ENCODE measurements at regions not wholly inside any gene's neighbourhood (a gene's known extent, or its start where the extent isn't known, plus 50 kb on each side); places are given as distances from the start of the nearest gene placed in this dataset.

- no peak overlapping the region for H3K27ac ChIP-seq (ENCODE audit: low read depth)
- no peaks in the 10 kb centered on the region for H3K36me3 ChIP-seq (ENCODE audit: insufficient read depth)
- H3K4me1 ChIP-seq (ENCODE audit: insufficient read depth): no peaks in the 10 kb centered on the region
- no peak overlapping the region for H3K4me3 ChIP-seq (ENCODE audit: low read depth, low read length)
- 88% methylated on average over 2 of the region's 2 CpGs for WGBS
- DNase-seq (ENCODE audit: extremely low spot score): no peak
Observed at GRCh38 chr13:37412241-37412921, 186.2 kb downstream of the POSTN start.

- Histone ChIP-seq H3K36me3 (ENCODE audit: insufficient read depth) (no peaks in the 10 kb centered on the region), H3K27ac (ENCODE audit: low read depth) (no peak overlapping the region), H3K4me1 (ENCODE audit: insufficient read depth) (no peaks in the 10 kb centered on the region), H3K4me3 (ENCODE audit: low read depth, low read length) (no peak overlapping the region)
- WGBS: 73% methylated on average over 6 of the region's 6 CpGs
- DNase-seq (ENCODE audit: extremely low spot score): no peak
Observed at GRCh38 chr13:37410316-37410715, 188.3 kb downstream of the POSTN start.

- no peak overlapping the region for H3K27ac ChIP-seq (ENCODE audit: low read depth)
- H3K4me1 ChIP-seq (ENCODE audit: insufficient read depth): no peaks in the 10 kb centered on the region
- no peaks in the 10 kb centered on the region for H3K36me3 ChIP-seq (ENCODE audit: insufficient read depth)
- DNase-seq (ENCODE audit: extremely low spot score): no peak
- no peak overlapping the region for H3K4me3 ChIP-seq (ENCODE audit: low read depth, low read length)
Observed at GRCh38 chr13:37409756-37410155, 188.8 kb downstream of the POSTN start.

- WGBS: 91% methylated on average over 4 of the region's 4 CpGs
- Histone ChIP-seq H3K4me3 (ENCODE audit: low read depth, low read length) (no peak overlapping the region), H3K36me3 (ENCODE audit: insufficient read depth) (no peaks in the 10 kb centered on the region), H3K4me1 (ENCODE audit: insufficient read depth) (no peaks in the 10 kb centered on the region), H3K27ac (ENCODE audit: low read depth) (no peak overlapping the region)
- DNase-seq (ENCODE audit: extremely low spot score): no peak
Observed at GRCh38 chr13:37407156-37407555, 191.4 kb downstream of the POSTN start.

GRCh38 chr13:37406031-37406430 lies 192.5 kb downstream of the POSTN start:
- Histone ChIP-seq H3K4me1 (ENCODE audit: insufficient read depth) (no peaks in the 10 kb centered on the region), H3K27ac (ENCODE audit: low read depth) (no peak overlapping the region), H3K4me3 (ENCODE audit: low read depth, low read length) (no peak overlapping the region), H3K36me3 (ENCODE audit: insufficient read depth) (no peaks in the 10 kb centered on the region)
- WGBS: 87% methylated on average over 1 of the region's 1 CpG
- no peak for DNase-seq (ENCODE audit: extremely low spot score)

- no peak for DNase-seq (ENCODE audit: extremely low spot score)
- Histone ChIP-seq H3K27ac (ENCODE audit: low read depth) (no peak overlapping the region), H3K4me3 (ENCODE audit: low read depth, low read length) (no peak overlapping the region), H3K36me3 (ENCODE audit: insufficient read depth) (no peaks in the 10 kb centered on the region), H3K4me1 (ENCODE audit: insufficient read depth) (no peaks in the 10 kb centered on the region)
- 63% methylated on average over 7 of the region's 7 CpGs for WGBS
Observed at GRCh38 chr13:37403776-37404527, 194.6 kb downstream of the POSTN start.

- no peak for DNase-seq (ENCODE audit: extremely low spot score)
- Histone ChIP-seq H3K4me1 (ENCODE audit: insufficient read depth) (no peaks in the 10 kb centered on the region), H3K27ac (ENCODE audit: low read depth) (no peak overlapping the region), H3K4me3 (ENCODE audit: low read depth, low read length) (no peak overlapping the region), H3K36me3 (ENCODE audit: insufficient read depth) (no peaks in the 10 kb centered on the region)
Observed at GRCh38 chr13:37401721-37402120, 196.8 kb downstream of the POSTN start.

- H3K4me1 ChIP-seq (ENCODE audit: insufficient read depth): no peaks in the 10 kb centered on the region
- WGBS: 95% methylated on average over 3 of the region's 3 CpGs
- H3K36me3 ChIP-seq (ENCODE audit: insufficient read depth): no peaks in the 10 kb centered on the region
- H3K4me3 ChIP-seq (ENCODE audit: low read depth, low read length): no peak overlapping the region
- no peak for DNase-seq (ENCODE audit: extremely low spot score)
- H3K27ac ChIP-seq (ENCODE audit: low read depth): no peak overlapping the region
Observed at GRCh38 chr13:37397535-37397934, 201.0 kb downstream of the POSTN start.

- WGBS: 95% methylated on average over 3 of the region's 3 CpGs
- Histone ChIP-seq H3K36me3 (ENCODE audit: insufficient read depth) (no peaks in the 10 kb centered on the region), H3K27ac (ENCODE audit: low read depth) (no peak overlapping the region), H3K4me1 (ENCODE audit: insufficient read depth) (no peaks in the 10 kb centered on the region), H3K4me3 (ENCODE audit: low read depth, low read length) (no peak overlapping the region)
- DNase-seq (ENCODE audit: extremely low spot score): no peak
Observed at GRCh38 chr13:37395544-37395943, 203.0 kb downstream of the POSTN start.

GRCh38 chr13:37392389-37392788 lies 206.2 kb downstream of the POSTN start:
- no peaks in the 10 kb centered on the region for H3K4me1 ChIP-seq (ENCODE audit: insufficient read depth)
- 87% methylated on average over 3 of the region's 3 CpGs for WGBS
- DNase-seq (ENCODE audit: extremely low spot score): no peak
- no peaks in the 10 kb centered on the region for H3K36me3 ChIP-seq (ENCODE audit: insufficient read depth)
- no peak overlapping the region for H3K27ac ChIP-seq (ENCODE audit: low read depth)
- no peak overlapping the region for H3K4me3 ChIP-seq (ENCODE audit: low read depth, low read length)

GRCh38 chr13:37390735-37391134 lies 207.8 kb downstream of the POSTN start:
- no peak for DNase-seq (ENCODE audit: extremely low spot score)
- Histone ChIP-seq H3K4me1 (ENCODE audit: insufficient read depth) (no peaks in the 10 kb centered on the region), H3K36me3 (ENCODE audit: insufficient read depth) (no peaks in the 10 kb centered on the region), H3K27ac (ENCODE audit: low read depth) (no peak overlapping the region), H3K4me3 (ENCODE audit: low read depth, low read length) (no peak overlapping the region)
- WGBS: 94% methylated on average over 4 of the region's 4 CpGs

GRCh38 chr13:37385956-37386670 lies 212.5 kb downstream of the POSTN start:
- Histone ChIP-seq H3K4me3 (ENCODE audit: low read depth, low read length) (no peak overlapping the region), H3K36me3 (ENCODE audit: insufficient read depth) (no peaks in the 10 kb centered on the region), H3K27ac (ENCODE audit: low read depth) (no peak overlapping the region), H3K4me1 (ENCODE audit: insufficient read depth) (no peaks in the 10 kb centered on the region)
- DNase-seq (ENCODE audit: extremely low spot score): no peak
- 42% methylated on average over 2 of the region's 2 CpGs for whole genome bisulfite sequencing

GRCh38 chr13:37385248-37385647 lies 213.3 kb downstream of the POSTN start:
- no peak for DNase-seq (ENCODE audit: extremely low spot score)
- H3K36me3 ChIP-seq (ENCODE audit: insufficient read depth): no peaks in the 10 kb centered on the region
- no peak overlapping the region for H3K4me3 ChIP-seq (ENCODE audit: low read depth, low read length)
- H3K27ac ChIP-seq (ENCODE audit: low read depth): no peak overlapping the region
- WGBS: 90% methylated on average over 4 of the region's 4 CpGs
- H3K4me1 ChIP-seq (ENCODE audit: insufficient read depth): no peaks in the 10 kb centered on the region

GRCh38 chr13:37383856-37384370 lies 214.7 kb downstream of the POSTN start:
- H3K27ac ChIP-seq (ENCODE audit: low read depth): no peak overlapping the region
- no peaks in the 10 kb centered on the region for H3K4me1 ChIP-seq (ENCODE audit: insufficient read depth)
- no peak for DNase-seq (ENCODE audit: extremely low spot score)
- no peak overlapping the region for H3K4me3 ChIP-seq (ENCODE audit: low read depth, low read length)
- WGBS: 86% methylated on average over 2 of the region's 2 CpGs
- no peaks in the 10 kb centered on the region for H3K36me3 ChIP-seq (ENCODE audit: insufficient read depth)
